Esophagus squamous epithelium (tissue), 4 donors: ENCODE measurements at regions not wholly inside any gene's neighbourhood (a gene's known extent, or its start where the extent isn't known, plus 50 kb on each side); places are given as distances from the start of the nearest gene placed in this dataset.

Source experiments
- POLR2A ChIP-seq, 4 donors: fragments of 450-650 bp; IDR thresholded peaks; one replicate each; pipeline ENCODE4 v1.6.1; 2017; ENCODE audit warnings: antibody characterized with exemption in 4 of 4, mild to moderate bottlenecking in 4 of 4, moderate library complexity in 3 of 4
- TF ChIP-seq, protein P1 (sequence below), 6 experiments: fragments of 450-650 bp in 4 of 6; fragments of 200-600 bp in 2 of 6; sonication (generic) in 2 of 6; IDR thresholded peaks; one replicate each; pipeline ENCODE4 v1.5.1; 2016 to 2019; ENCODE audit warnings: antibody characterized with exemption in 6 of 6, mild to moderate bottlenecking in 4 of 6, moderate library complexity in 4 of 6

DNA sequence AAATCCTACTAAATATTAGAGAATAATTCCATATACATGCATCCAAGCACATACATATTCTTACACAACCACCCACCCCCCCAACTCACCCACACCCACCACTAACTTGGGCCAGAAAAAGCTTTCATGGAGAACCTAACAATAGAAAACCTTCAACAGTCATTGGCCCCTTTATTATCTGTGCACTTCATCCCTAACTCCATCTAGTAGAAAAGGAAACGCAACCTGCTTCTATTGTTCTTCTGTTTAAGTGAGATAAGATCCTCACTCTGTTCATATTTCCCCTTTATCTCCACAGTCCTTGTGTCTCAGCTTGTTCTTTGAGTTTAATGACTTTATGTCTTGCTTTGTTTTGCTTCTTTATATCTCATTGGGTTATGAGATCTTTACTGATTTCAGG lies 1740.2 kb upstream of the CELF4 start:
- TF ChIP-seq, protein P1, sequence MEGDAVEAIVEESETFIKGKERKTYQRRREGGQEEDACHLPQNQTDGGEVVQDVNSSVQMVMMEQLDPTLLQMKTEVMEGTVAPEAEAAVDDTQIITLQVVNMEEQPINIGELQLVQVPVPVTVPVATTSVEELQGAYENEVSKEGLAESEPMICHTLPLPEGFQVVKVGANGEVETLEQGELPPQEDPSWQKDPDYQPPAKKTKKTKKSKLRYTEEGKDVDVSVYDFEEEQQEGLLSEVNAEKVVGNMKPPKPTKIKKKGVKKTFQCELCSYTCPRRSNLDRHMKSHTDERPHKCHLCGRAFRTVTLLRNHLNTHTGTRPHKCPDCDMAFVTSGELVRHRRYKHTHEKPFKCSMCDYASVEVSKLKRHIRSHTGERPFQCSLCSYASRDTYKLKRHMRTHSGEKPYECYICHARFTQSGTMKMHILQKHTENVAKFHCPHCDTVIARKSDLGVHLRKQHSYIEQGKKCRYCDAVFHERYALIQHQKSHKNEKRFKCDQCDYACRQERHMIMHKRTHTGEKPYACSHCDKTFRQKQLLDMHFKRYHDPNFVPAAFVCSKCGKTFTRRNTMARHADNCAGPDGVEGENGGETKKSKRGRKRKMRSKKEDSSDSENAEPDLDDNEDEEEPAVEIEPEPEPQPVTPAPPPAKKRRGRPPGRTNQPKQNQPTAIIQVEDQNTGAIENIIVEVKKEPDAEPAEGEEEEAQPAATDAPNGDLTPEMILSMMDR (IDR thresholded peaks at IDR 0.05): no peak
- TF ChIP-seq POLR2A (IDR thresholded peaks at IDR 0.05): no peak
